ENCODE measurements at regions not wholly inside any gene's neighbourhood (a gene's known extent, or its start where the extent isn't known, plus 50 kb on each side); places are given as distances from the start of the nearest gene placed in this dataset.
"Not testable (repeated sequence)": the region's sequence is repeated elsewhere in the genome, so short reads cannot be mapped to it uniquely, and the experiment has no call there.

GRCh38 chr4:189874591-189874990 is 66.1 kb upstream of the FRG1 start:
- Mint-ChIP-seq H3K36me3 (ENCODE audit: insufficient read depth) (peaks cover 4% of the 10 kb centered on the region), H3K9me3 (ENCODE audit: low read depth) (peaks cover 59% of the 10 kb centered on the region), H3K4me3 (ENCODE audit: low read depth) (no peak overlapping the region), H3K27ac (no peak overlapping the region), H3K4me1 (ENCODE audit: low read depth) (no peaks in the 10 kb centered on the region), H3K27me3 (no peaks in the 10 kb centered on the region)
- no peak for DNase-seq (ENCODE audit: low spot score, unreplicated experiment)
- no peak for TF ChIP-seq CTCF (IDR thresholded peaks at IDR 0.05; ENCODE audit: unreplicated experiment)

GRCh38 chr4:189881190-189881589 is 59.5 kb upstream of the FRG1 start:
- not testable (repeated sequence) for H3K4me3 Mint-ChIP-seq (ENCODE audit: low read depth); H3K27me3 Mint-ChIP-seq; H3K27ac Mint-ChIP-seq; H3K36me3 Mint-ChIP-seq (ENCODE audit: insufficient read depth); H3K4me1 Mint-ChIP-seq (ENCODE audit: low read depth)
- H3K9me3 Mint-ChIP-seq (ENCODE audit: low read depth) = peaks cover 62% of the 10 kb centered on the region
- DNase-seq (ENCODE audit: low spot score, unreplicated experiment) = peak; percentile 46

GRCh38 chr4:189888407-189888806 is 52.3 kb upstream of the FRG1 start:
- Mint-ChIP-seq H3K9me3 (ENCODE audit: low read depth) (peaks cover 64% of the 10 kb centered on the region), H3K36me3 (ENCODE audit: insufficient read depth) (peaks cover 11% of the 10 kb centered on the region)
- not testable (repeated sequence) for H3K4me3 Mint-ChIP-seq (ENCODE audit: low read depth); H3K27ac Mint-ChIP-seq; H3K27me3 Mint-ChIP-seq; DNase-seq (ENCODE audit: low spot score, unreplicated experiment); H3K4me1 Mint-ChIP-seq (ENCODE audit: low read depth)
